HEK293 (cell line): ENCODE measurements at regions not wholly inside any gene's neighbourhood (a gene's known extent, or its start where the extent isn't known, plus 50 kb on each side); places are given as distances from the start of the nearest gene placed in this dataset.

Experiments used
- CTCF ChIP-seq: fragments of 450-650 bp; formaldehyde crosslinking; IDR thresholded peaks from 2 replicates; pipeline ENCODE4 v1.5.1; 2016; ENCODE audit warnings: missing biosample characterization, missing genetic modification characterization
- ZBTB17 ChIP-seq: fragments of 450-650 bp; formaldehyde crosslinking; IDR thresholded peaks from 2 replicates; pipeline ENCODE4 v1.5.1; 2016; ENCODE audit warnings: missing biosample characterization, missing genetic modification characterization
- ZNF311 ChIP-seq: fragments of 450-650 bp; formaldehyde crosslinking; IDR thresholded peaks from 2 replicates; pipeline ENCODE4 v1.5.1; 2017; ENCODE audit warnings: missing biosample characterization, missing genetic modification characterization, borderline replicate concordance
- ZNF37A ChIP-seq: fragments of 450-650 bp; IDR thresholded peaks from 2 replicates; pipeline ENCODE4 v1.5.1; 2018; ENCODE audit warnings: missing biosample characterization, missing genetic modification characterization
- ZNF426 ChIP-seq: fragments of 450-650 bp; formaldehyde crosslinking; IDR thresholded peaks from 2 replicates; pipeline ENCODE4 v1.5.1; 2017; ENCODE audit warnings: missing biosample characterization, missing genetic modification characterization, mild to moderate bottlenecking, inconsistent platforms, moderate library complexity
- ZSCAN23 ChIP-seq: fragments of 450-650 bp; formaldehyde crosslinking; IDR thresholded peaks from 2 replicates; pipeline ENCODE4 v1.5.1; 2016; ENCODE audit warnings: missing biosample characterization, missing genetic modification characterization

GRCh38 chr2:118255301-118255700 lies 167.0 kb downstream of the INSIG2 start:
- no peak for TF ChIP-seq CTCF (tag by site-specific recombination)
- TF ChIP-seq ZNF311 (tag by site-specific recombination), result no peak
- TF ChIP-seq ZSCAN23 (tag by site-specific recombination), result no peak
- no peak for TF ChIP-seq ZBTB17 (tag by site-specific recombination)
- no peak for TF ChIP-seq ZNF37A (tag by site-specific recombination)
- TF ChIP-seq ZNF426, result no peak
